ENCODE measurements at regions not wholly inside any gene's neighbourhood (a gene's known extent, or its start where the extent isn't known, plus 50 kb on each side); places are given as distances from the start of the nearest gene placed in this dataset.

DNA sequence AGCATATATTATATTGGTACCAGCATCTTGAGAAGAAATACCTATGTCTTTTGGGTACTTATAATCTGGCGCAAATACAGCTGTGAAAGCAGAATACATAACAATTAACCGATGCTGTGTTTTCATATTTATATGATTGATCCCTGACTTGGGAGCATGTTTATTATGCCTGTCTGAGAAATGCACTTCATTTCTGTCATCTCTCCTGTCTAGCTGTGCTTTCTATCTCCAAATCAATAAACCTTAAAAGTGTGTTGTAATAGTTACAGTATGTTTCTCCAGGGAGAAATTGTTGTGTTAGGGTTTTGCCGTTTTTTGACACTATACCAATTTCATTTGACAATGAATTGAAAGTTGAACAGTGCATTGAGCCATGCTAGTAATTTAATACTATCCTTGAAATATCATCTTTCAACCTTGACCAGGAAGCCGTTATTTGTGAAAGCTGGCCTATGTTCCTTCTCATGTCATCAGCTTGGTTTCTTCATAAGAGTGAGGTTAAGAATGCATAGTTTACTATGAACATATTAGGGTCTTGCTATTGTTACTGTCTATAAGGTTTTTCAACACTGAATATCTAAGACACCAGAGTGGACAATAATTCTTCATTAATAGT, 206.2 kb upstream of the PCDH18 start:
- H3K9me3 ChIP-seq (replicated peaks; ENCODE audit: control insufficient read depth, insufficient read depth, low read length): no peaks in the 10 kb centered on the region
- H4K20me1 ChIP-seq (replicated peaks; ENCODE audit: control insufficient read depth, extremely low read depth, insufficient read depth, low read length): no peaks in the 10 kb centered on the region
- no peak overlapping the region for H3K4me3 ChIP-seq (replicated peaks in 1 of 3; ENCODE audit: insufficient read depth in 1 of 3, low read depth in 1 of 3, low read length in 3 of 3)
- H3K9ac ChIP-seq (replicated peaks; ENCODE audit: extremely low read depth, insufficient read depth, low read length): no peak overlapping the region
- FAIRE-seq (no peak), DNase-seq (ENCODE audit: low read depth, low spot score) (no peak)
- no peaks in the 10 kb centered on the region for H3K79me2 ChIP-seq (ENCODE audit: control insufficient read depth, insufficient read depth, low read length)
- ChIA-PET POLR2A (no interaction called here), CTCF (interaction anchor here (1.5 kb wide), 1 partner anchor 838 kb away, joined by 3 read pairs; no protein-coding TSS in a partner anchor)
- no peak overlapping the region for H3K4me2 ChIP-seq (ENCODE audit: insufficient read depth, low read length)
- H3K9me1 ChIP-seq (replicated peaks; ENCODE audit: control insufficient read depth, extremely low read depth, insufficient read depth, low read length): no peaks in the 10 kb centered on the region
- H3K4me1 ChIP-seq (ENCODE audit: control insufficient read depth, extremely low read depth, insufficient read depth, low read length): no peaks in the 10 kb centered on the region
- BruUV-seq (replicated peaks): no TSS peak
- no peak overlapping the region for H2AFZ ChIP-seq (ENCODE audit: low read depth, low read length)
- H3K27me3 ChIP-seq (ENCODE audit: control insufficient read depth in 2 of 2, insufficient read depth in 2 of 2, low read length in 2 of 2): no peaks in the 10 kb centered on the region
- dilution Hi-C loops (cut with MboI; ENCODE audit: extremely low pct_ligation_motif_present, low sequenced_read_pairs): no loop called here
- TF ChIP-seq MYC (IDR thresholded peaks at IDR 0.05; ENCODE audit: low read depth, low read length): no peak
- TF ChIP-seq POLR2A (IDR thresholded peaks at IDR 0.05; ENCODE audit: low read depth, low read length): no peak
- TF ChIP-seq, protein P1, sequence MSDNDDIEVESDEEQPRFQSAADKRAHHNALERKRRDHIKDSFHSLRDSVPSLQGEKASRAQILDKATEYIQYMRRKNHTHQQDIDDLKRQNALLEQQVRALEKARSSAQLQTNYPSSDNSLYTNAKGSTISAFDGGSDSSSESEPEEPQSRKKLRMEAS (IDR thresholded peaks at IDR 0.05; ENCODE audit: insufficient read depth, insufficient read length): no peak
- TF ChIP-seq GATA2 (IDR thresholded peaks at IDR 0.05; ENCODE audit: insufficient read depth, insufficient read length, low read depth, low read length): no peak
- TF ChIP-seq, protein P2, sequence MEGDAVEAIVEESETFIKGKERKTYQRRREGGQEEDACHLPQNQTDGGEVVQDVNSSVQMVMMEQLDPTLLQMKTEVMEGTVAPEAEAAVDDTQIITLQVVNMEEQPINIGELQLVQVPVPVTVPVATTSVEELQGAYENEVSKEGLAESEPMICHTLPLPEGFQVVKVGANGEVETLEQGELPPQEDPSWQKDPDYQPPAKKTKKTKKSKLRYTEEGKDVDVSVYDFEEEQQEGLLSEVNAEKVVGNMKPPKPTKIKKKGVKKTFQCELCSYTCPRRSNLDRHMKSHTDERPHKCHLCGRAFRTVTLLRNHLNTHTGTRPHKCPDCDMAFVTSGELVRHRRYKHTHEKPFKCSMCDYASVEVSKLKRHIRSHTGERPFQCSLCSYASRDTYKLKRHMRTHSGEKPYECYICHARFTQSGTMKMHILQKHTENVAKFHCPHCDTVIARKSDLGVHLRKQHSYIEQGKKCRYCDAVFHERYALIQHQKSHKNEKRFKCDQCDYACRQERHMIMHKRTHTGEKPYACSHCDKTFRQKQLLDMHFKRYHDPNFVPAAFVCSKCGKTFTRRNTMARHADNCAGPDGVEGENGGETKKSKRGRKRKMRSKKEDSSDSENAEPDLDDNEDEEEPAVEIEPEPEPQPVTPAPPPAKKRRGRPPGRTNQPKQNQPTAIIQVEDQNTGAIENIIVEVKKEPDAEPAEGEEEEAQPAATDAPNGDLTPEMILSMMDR (IDR thresholded peaks at IDR 0.05; ENCODE audit: extremely low read depth in 1 of 2, insufficient read depth in 1 of 2, low read depth in 1 of 2, low read length in 2 of 2): no peak
- no peak for TF ChIP-seq EZH2 (IDR thresholded peaks at IDR 0.05; ENCODE audit: borderline replicate concordance, low read depth, low read length, severe bottlenecking)
- no peak for TF ChIP-seq POLR2AphosphoS5 (IDR thresholded peaks at IDR 0.05; ENCODE audit: insufficient read depth, low read depth, low read length)
- no peak for TF ChIP-seq JUN (IDR thresholded peaks at IDR 0.05; ENCODE audit: borderline replicate concordance, insufficient read depth, insufficient read length, low read depth)
- TF ChIP-seq FOS (IDR thresholded peaks at IDR 0.05; ENCODE audit: borderline replicate concordance, insufficient read depth, low read length): no peak
- H3K27ac ChIP-seq (ENCODE audit: insufficient read depth, low read depth, low read length): no peak overlapping the region
- no peaks in the 10 kb centered on the region for H3K36me3 ChIP-seq (ENCODE audit: control insufficient read depth in 2 of 2, extremely low read depth in 1 of 2, insufficient read depth in 2 of 2, low read length in 2 of 2)
- intact Hi-C loops (cut with micrococcal nuclease): loop anchor here (5.0 to 10.0 kb wide), 2 partner anchors 79 to 1136 kb away; no protein-coding TSS in a partner anchor

Measured in endothelial cell of umbilical vein (primary cell).